NCI-H748 (cell line): ENCODE measurements at regions not wholly inside any gene's neighbourhood (a gene's known extent, or its start where the extent isn't known, plus 50 kb on each side); places are given as distances from the start of the nearest gene placed in this dataset.
A peak's percentile ranks its signal among the peaks of the same experiment; 100 is the strongest.
"Not testable (repeated sequence)": the region's sequence is repeated elsewhere in the genome, so short reads cannot be mapped to it uniquely, and the experiment has no call there.

Experiments
- DNase-seq: peaks from one replicate; lab custom pipeline; 2025; ENCODE audit not compliant: unreplicated experiment; lab: John Stamatoyannopoulos, UW

- DNase-seq, result no peak
Observed at GRCh38 chr16:85273293-85273692, 161.0 kb upstream of the CIBAR2 start.

DNA sequence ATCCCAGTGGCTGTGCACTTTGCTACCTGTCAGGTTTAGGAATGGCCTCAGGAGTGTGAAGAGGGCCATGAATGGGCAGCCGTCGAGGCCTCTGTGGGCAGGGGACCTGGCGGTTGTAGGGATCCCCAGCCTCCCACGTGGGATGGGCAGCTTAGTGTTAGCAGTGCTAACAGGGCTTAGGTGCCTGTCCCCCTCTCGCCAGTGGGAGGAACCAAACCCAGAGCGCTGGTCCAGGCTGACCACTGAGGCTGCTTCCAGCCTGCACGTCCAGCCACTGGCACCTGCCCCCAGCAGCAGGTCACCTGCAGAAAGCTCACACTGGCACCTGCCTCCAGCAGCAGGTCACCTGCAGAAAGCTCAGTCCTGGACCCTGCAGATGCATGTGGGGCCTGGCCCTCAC lies 162.2 kb upstream of the CIBAR2 start:
- DNase-seq, result no peak

DNA sequence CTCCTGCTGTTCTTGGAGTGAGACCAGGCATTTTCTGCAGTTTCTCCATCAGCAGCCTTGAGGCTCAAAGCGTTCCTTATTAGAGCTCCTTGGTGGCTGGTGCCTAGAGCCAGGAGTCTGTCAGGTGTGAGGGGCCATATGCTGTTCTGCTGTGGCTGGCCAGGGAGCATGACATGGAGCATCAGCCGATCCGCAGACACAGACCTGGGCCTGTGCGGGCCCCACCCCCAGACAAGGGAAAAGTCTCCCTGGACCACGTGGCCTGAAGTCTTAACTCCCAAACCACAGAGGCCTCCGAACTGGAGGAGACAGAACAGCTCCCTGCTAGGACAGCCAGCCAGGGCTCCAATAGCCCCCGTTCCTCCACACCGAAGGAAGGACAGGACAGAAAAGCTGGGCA lies 162.7 kb upstream of the CIBAR2 start:
- no peak for DNase-seq

DNA sequence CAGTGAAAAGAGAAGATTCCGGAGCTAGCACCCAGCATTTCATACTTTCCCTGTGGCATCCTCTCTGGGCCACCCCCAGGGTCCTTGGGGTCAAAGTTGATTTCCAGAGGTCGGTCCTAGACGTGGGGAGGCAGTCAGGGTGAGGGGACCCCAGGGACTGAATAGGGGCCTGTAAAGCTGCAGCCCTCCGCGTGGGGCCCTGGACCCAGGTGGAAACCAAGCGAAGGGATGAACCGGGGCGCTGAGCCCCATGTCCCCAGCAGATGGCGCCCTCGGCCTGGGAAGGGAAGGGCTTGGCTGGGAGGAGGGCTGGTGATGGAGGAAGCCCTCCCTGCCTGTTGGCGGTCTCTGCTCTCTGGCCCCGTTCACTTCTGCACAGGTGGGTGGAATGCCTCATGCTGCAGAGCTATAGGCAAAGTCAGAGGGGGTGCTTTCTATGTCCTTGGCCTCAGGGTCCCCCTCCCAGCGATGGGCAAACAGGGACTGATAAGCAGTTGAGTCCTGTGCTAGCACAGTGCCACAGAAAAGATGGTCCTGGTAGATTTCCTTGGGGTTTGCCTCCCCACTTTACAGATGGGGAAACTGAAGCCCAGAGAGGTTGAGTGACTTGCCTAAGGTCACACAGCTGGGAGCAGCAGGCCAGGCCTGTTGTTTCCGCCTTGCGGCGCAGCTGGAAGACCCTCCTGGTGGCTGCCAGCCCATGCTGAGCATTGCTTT lies 163.4 kb upstream of the CIBAR2 start:
- peak; percentile 55 for DNase-seq

- no peak for DNase-seq
Observed at GRCh38 chr16:85276258-85276657, 164.0 kb upstream of the CIBAR2 start.

GRCh38 chr16:85276721-85277120 lies 164.4 kb upstream of the CIBAR2 start:
- DNase-seq, result no peak

DNA sequence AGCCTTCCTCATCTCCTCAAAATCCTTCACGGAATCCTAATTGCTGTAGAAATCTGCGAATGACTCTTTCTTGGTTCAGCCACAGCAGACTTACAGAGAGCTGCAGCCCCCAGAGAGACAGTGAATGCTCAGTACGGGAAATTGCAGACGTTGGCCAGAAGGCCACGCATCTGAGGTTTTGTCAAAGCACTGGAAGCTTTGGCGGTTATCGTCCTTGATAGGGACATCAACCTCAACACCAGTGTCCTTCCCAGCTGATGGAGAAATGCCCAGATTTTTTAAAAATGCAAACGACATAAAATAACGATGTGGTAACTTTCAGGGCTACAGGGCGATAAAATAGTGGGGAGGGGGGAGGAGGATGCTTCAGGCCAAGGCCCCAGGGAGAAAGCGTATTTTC lies 166.6 kb upstream of the CIBAR2 start:
- no peak for DNase-seq

GRCh38 chr16:85279402-85279801 lies 167.1 kb upstream of the CIBAR2 start:
- DNase-seq, result no peak

DNA sequence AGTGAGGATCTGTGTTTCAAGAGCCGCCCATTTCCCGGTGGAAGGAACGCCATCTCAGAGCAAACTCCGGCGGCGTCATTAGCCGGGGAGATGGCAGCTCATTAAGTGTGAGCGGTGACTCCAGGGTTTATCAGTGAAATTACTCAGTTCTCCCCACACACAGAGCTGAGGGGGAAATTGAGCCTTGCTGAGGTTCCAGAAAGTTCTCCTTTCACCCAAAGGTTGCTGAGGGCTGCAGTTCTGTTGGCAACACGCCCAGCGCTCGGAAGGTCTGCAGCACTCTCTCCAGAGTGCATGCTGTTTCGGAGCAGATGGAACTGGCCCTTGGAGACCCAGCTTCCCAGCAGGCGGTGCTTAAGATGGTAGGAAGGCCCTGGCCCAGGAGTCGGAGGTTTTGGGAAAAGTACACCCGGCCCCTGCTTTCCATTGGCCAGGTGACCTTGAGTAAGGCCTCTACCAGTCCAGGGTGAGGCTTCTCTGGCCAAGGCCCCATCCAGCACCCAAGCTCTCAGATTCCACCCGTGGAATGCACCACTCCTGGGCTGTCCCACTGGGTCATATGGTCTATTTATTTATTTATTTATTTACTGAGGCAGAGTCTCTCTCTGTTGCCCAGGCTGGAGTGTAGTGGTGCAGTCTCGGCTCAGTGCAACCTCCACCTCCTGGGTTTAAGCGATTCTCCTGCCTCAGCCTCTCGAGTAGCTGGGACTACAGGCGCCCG lies 167.7 kb upstream of the CIBAR2 start:
- no peak for DNase-seq

- no peak for DNase-seq
Observed at GRCh38 chr16:85281181-85281580, 168.9 kb upstream of the CIBAR2 start.

DNA sequence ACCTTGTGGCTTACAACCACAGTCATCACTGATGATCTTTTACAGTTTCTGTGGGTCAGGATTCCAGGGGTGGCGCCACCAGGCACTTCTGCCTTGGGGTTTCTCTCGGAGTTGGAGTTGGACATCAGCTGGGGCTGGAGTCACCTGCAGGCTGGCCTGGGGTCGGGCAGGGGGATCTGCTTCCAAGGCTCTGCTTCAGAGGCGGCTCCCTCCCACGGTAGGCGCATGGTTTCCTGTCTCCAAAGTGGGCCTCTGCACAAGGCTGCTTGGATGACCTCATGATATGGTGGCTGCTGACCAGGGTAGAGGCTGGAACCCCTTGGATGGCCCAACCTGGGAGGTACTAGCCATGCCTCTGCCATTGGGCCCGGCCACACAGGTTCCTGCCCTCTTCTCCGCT lies 170.6 kb upstream of the CIBAR2 start:
- no peak for DNase-seq

DNA sequence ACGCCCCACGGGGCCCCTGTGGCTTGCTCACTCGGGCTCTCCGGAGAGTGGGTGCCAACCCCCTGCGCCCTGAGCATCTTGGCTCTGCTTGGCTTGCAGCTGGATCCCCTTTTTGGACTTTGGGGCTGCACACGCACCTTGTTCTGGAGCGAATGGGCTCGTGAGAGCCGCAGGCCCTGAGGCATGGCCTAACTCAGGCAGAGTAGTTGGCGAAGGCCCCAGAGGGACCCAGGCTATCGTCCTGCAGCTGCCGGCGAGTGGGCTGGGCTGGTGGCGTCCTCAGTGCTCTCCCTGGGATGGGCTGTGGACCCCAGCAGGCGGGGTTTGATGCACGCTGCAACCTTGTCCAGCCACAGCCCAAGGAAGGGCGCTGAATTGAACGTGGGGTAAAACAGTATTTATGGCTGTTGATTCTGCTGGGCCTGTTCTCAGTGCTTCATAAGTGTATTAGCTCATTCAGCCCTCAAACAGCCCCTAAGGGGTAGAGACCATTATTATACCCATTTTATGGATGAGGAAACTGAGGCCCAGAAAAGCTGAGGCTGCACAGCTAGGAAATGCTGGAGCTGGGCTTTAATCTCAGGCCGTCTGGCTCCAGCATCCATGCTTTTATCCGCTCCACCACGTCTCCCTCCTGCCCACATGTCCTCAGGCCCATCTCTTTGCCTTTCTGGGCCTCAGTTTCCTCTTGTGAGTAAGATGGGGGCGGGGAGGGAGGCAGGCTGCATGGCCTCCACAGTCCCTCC lies 171.2 kb upstream of the CIBAR2 start:
- DNase-seq, result no peak

DNA sequence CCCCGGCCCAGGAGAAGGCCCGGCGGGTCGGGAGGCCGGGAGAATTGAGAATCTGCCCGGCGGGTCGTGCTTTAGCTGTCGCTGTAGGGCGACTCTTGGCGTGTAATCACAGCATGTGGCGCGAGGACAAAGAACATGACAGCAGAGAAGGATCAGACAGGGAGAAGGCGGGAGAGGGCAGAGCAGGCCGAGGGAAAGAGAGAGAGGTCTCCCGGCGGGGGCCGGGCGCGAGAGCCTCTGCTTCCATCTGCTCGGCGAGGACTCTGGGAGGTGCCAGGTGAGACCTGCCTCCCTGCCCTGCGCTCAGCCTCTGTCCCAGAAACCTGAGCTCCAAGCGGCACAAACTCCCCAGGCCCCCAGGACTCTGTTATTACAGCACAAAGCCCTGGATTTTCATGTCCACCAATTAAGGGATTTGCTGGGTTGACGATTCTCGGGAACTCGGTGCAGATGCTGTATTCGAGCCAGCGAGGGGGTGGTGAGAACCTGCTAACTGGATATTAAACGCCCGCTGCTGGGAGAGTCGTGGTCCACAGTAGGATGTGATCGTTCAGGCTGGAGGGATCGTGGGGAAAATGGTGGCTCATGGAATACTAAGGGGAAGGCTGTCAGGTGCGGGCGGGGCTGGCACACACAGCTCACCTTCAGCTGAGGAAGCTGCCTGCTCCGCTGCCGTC lies 172.0 kb upstream of the CIBAR2 start:
- peak; percentile 72 for DNase-seq

- DNase-seq, result no peak
Observed at GRCh38 chr16:85285681-85286065, 173.4 kb upstream of the CIBAR2 start.

DNA sequence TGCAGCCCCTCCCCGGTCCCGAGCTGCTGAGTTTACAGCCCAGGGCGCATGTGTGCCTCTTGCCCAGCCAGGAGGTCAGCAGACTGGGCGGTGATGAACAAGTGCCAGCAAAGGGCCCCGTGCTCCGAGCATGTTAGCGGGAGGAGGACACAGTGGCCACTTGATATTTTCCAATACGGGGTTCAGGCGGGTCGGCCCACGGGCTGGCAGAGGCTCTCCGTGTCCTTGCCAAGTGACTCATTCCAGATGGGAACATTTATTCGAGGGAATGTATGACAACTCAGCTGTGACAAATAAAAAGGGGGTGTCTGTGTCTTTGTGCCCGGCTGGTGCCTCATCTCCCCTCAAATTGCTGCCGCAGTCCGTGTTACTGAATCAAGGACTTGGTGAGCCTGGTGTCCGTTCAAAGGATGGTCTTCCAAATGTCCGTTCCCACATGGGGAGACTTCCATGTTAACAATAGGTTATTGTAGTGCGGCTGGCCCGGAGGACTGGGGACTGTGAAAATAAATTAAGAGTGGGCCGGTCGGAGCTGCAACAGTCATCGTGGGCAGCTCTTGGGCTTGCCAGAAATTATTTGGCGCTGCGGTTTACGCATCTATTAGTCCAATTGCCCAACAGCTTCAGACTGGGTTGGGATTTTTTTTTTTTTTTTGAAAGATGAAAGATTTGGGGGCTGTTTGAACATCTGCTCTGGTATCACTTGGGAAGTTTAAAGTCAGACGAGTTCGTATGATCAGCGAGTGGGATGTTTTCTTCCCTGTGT lies 174.0 kb upstream of the CIBAR2 start:
- DNase-seq, result no peak

DNA sequence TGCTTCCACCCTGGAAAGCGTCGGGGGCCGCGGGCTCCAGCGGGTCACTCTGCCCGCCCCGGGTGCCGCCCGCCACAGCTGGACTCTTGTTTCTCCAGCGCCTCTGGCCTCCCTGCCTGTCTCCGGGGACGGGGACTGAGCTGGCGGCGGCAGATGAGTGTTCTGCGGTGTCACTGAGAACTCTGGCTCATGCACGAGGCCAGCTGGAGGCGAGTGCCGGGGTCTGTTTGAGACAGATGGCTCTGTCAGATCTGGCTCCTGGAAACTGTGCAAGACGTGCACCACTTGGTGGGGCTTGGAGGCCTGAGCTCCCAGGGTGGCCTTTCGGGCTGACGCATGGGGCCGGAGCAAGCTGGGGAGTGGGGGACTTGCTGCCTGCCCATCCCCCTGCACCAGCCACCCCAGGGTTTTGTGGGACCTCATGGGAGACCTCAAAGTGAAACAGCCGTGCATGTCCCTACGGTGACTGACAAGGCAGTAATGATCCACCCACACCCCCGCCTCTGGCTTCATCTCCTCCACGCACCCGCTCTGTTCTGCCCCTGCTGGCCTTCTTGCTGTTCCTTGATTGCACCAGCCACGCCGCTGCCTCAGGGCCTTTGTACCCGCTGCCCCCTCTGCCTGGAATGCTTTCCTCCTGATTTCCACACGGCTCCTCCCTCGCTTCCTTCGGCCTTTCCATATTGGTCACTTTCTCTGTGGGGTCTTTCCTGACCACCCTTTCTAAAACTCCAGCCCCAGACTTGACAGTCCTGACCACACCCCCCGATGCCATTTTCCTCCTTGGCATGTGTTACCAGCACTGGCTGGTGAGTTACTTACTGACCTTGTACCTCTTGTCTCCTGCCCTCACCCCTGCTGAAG lies 174.9 kb upstream of the CIBAR2 start:
- no peak for DNase-seq

DNA sequence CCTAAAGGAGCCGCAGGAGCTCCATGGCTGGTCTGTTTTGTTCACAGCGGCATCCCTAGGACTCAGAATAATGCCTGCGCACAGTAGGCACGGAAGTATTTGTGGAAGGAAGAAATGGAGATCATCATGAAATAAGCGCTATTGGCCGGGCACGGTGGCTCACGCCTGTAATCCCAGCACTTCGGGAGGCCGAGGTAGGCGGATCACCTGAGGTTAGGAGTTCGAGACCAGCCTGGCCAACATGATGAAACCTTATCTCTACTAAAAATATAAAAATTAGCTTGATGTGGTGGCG lies 175.5 kb upstream of the CIBAR2 start:
- DNase-seq, result not testable (repeated sequence)

GRCh38 chr16:85288341-85288868 lies 176.1 kb upstream of the CIBAR2 start:
- no peak for DNase-seq

GRCh38 chr16:85288869-85289660 lies 176.8 kb upstream of the CIBAR2 start:
- DNase-seq, result no peak
